Sigmoid colon (tissue), 3 donors: ENCODE measurements at regions not wholly inside any gene's neighbourhood (a gene's known extent, or its start where the extent isn't known, plus 50 kb on each side); places are given as distances from the start of the nearest gene placed in this dataset.

Source experiments
- CTCF ChIP-seq, 4 experiments: fragments of 450-650 bp in 3 of 4; fragments of 200-600 bp in 1 of 4; IDR thresholded peaks; one replicate each; pipeline ENCODE4 v1.5.1; 2016 to 2019; ENCODE audit warnings: antibody characterized with exemption in 4 of 4, mild to moderate bottlenecking in 3 of 4, moderate library complexity in 2 of 4
- POLR2A ChIP-seq, 2 donors: fragments of 450-650 bp; IDR thresholded peaks; one replicate each; pipeline ENCODE4 v1.6.1; 2016; ENCODE audit warnings: antibody characterized with exemption in 2 of 2, mild to moderate bottlenecking in 2 of 2, moderate library complexity in 2 of 2

- TF ChIP-seq CTCF (IDR thresholded peaks at IDR 0.05): no peak
- no peak for TF ChIP-seq POLR2A (IDR thresholded peaks at IDR 0.05)
Observed at GRCh38 chr6:139891471-139891870, 517.0 kb upstream of the CITED2 start.
